Osteoblast (primary cell): ENCODE measurements at regions not wholly inside any gene's neighbourhood (a gene's known extent, or its start where the extent isn't known, plus 50 kb on each side); places are given as distances from the start of the nearest gene placed in this dataset.

Source experiments
- DNase-seq: peaks from one replicate; pipeline ENCODE4 v3.0.0; 2011; ENCODE audit warnings: low spot score, mixed read lengths; ENCODE audit not compliant: insufficient read length; ENCODE audit errors: missing footprints
- H2AFZ ChIP-seq: 2 replicates; pipeline ENCODE4 v1.6.0; 2011; ENCODE audit warnings: mild to moderate bottlenecking, low read length
- H3K27ac ChIP-seq: 2 replicates; pipeline ENCODE4 v1.5.1; 2011; ENCODE audit warnings: mild to moderate bottlenecking, low read depth, low read length, moderate library complexity
- H3K27me3 ChIP-seq: 2 replicates; pipeline ENCODE4 v1.6.0; 2012; ENCODE audit warnings: mild to moderate bottlenecking, control low read depth, inconsistent platforms, low read length, moderate library complexity; ENCODE audit not compliant: insufficient read depth
- H3K36me3 ChIP-seq: 2 replicates; pipeline ENCODE4 v1.5.1; 2011; ENCODE audit warnings: mild to moderate bottlenecking, low read length, control low read depth, moderate library complexity; ENCODE audit not compliant: insufficient read depth
- H3K4me1 ChIP-seq: 2 replicates; pipeline ENCODE4 v1.5.1; 2011; ENCODE audit warnings: mild to moderate bottlenecking, low read length, control low read depth, moderate library complexity; ENCODE audit not compliant: insufficient read depth
- H3K4me2 ChIP-seq: 2 replicates; pipeline ENCODE4 v1.6.0; 2011; ENCODE audit warnings: mild to moderate bottlenecking, low read length; ENCODE audit not compliant: insufficient read depth
- H3K4me3 ChIP-seq: fragments of 200-600 bp; sonication (generic); 3 replicates; pipeline ENCODE4 v1.5.1; 2012; ENCODE audit warnings: mild to moderate bottlenecking, low read length, inconsistent platforms; ENCODE audit not compliant: insufficient read depth
- H3K79me2 ChIP-seq: 2 replicates; pipeline ENCODE4 v1.6.0; 2012; ENCODE audit warnings: mild to moderate bottlenecking, low read length, control low read depth, inconsistent platforms; ENCODE audit not compliant: insufficient read depth
- H3K9me3 ChIP-seq: 2 replicates; pipeline ENCODE4 v1.5.1; 2011; ENCODE audit warnings: low read depth, low read length, control low read depth
- H4K20me1 ChIP-seq: 2 replicates; pipeline ENCODE4 v1.6.0; 2012; ENCODE audit warnings: mild to moderate bottlenecking, low read length, control low read depth; ENCODE audit not compliant: insufficient read depth
- CTCF ChIP-seq: IDR thresholded peaks from 2 replicates; pipeline ENCODE4 v1.5.1; 2011; ENCODE audit warnings: mild to moderate bottlenecking, low read depth, low read length, moderate library complexity; ENCODE audit errors: extremely low read depth

DNA sequence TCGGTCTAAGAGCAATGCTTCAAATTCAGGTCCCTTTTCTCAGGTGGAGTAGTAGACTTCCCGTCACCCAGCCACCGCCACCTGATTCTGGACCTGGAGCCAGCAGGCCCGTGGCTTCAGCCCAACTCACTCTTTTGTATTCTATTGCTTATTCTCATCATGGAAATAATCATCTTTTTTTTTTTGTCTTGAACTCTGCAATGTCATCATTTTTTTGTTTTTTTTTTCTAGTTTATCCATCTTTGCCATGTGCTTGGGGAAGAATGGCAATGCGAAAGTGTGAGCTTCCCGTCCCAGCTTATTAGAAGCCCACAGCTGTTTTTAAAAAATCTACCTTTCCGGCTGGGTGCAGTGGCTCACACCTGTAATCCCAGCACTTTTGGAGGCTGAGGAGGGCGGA lies 51.3 kb upstream of the FSTL1 start:
- Histone ChIP-seq H3K4me3 (no peak overlapping the region), H3K27ac (no peak overlapping the region), H2AFZ (no peak overlapping the region), H3K9me3 (no peaks in the 10 kb centered on the region), H3K36me3 (no peaks in the 10 kb centered on the region), H4K20me1 (no peaks in the 10 kb centered on the region), H3K27me3 (no peaks in the 10 kb centered on the region), H3K4me2 (no peak overlapping the region), H3K4me1 (peaks cover 45% of the 10 kb centered on the region), H3K79me2 (no peaks in the 10 kb centered on the region)
- no peak for DNase-seq
- no peak for TF ChIP-seq CTCF
